Lung (tissue), 11 donors: ENCODE measurements at regions not wholly inside any gene's neighbourhood (a gene's known extent, or its start where the extent isn't known, plus 50 kb on each side); places are given as distances from the start of the nearest gene placed in this dataset.

Experiments
- ATAC-seq: fragments of 200-7000 bp; cut with Tn5 transposase; one replicate; pipeline ENCODE4 v1.9.1; 2020; ENCODE audit warnings: moderate number of reproducible peaks; ENCODE audit not compliant: insufficient read depth, low FRiP score
- DNase-seq, 3 donors: peaks; one replicate each; pipeline ENCODE4 v3.0.0-alpha.2; 2013 to 2017
- H3K27ac ChIP-seq, 2 donors: one replicate each; pipeline ENCODE4 v1.5.1; 2013; ENCODE audit warnings: mild to moderate bottlenecking in 2 of 2, moderate library complexity in 2 of 2, control low read depth in 1 of 2, inconsistent platforms in 1 of 2, low read depth in 1 of 2, low read length in 1 of 2
- H3K27me3 ChIP-seq, 3 donors: one replicate each; pipeline ENCODE4 v1.5.1; 2013; ENCODE audit warnings: low read length in 2 of 3; ENCODE audit not compliant: control insufficient read depth in 3 of 3, insufficient read depth in 3 of 3
- H3K36me3 ChIP-seq, 4 donors: one replicate each; pipeline ENCODE4 v1.5.1; 2013; ENCODE audit warnings: low read length in 4 of 4, mild to moderate bottlenecking in 1 of 4, moderate library complexity in 1 of 4; ENCODE audit not compliant: control insufficient read depth in 4 of 4, insufficient read depth in 4 of 4
- H3K4me1 ChIP-seq, 5 donors: one replicate each; pipeline ENCODE4 v1.5.1; 2013; ENCODE audit warnings: low read length in 5 of 5, mild to moderate bottlenecking in 2 of 5, moderate library complexity in 1 of 5; ENCODE audit not compliant: control insufficient read depth in 5 of 5, insufficient read depth in 5 of 5
- H3K4me3 ChIP-seq: one replicate; pipeline ENCODE4 v1.5.1; 2013; ENCODE audit warnings: mild to moderate bottlenecking, control low read depth, moderate library complexity
- H3K9ac ChIP-seq, 2 donors: one replicate each; pipeline ENCODE4 v1.5.1; 2013; ENCODE audit warnings: low read length in 2 of 2, control low read depth in 1 of 2; ENCODE audit not compliant: insufficient read depth in 1 of 2
- H3K9me3 ChIP-seq, 4 donors: one replicate each; pipeline ENCODE4 v1.5.1; 2013; ENCODE audit warnings: low read length in 3 of 4, mild to moderate bottlenecking in 1 of 4, moderate library complexity in 1 of 4; ENCODE audit not compliant: control insufficient read depth in 4 of 4, insufficient read depth in 3 of 4
- CTCF ChIP-seq: IDR thresholded peaks from 2 replicates; pipeline ENCODE4 v1.5.1; 2012; ENCODE audit warnings: mild to moderate bottlenecking; ENCODE audit errors: control extremely low read depth, extremely low read depth
- WGBS, 2 donors: extraction: QIAGEN DNeasy Blood & Tissue Kit; methylation state at CpG; one replicate each; pipeline ENCODE4 v1.1.7; 2013; 5-methylcytosine and 5-hydroxymethylcytosine counted together
- donor health status: control.
- donor health status: control.
- donor health status: Bipolar disorder and iron deficiency.
- donor health status: healthy.
- donor health status: DM: yes; HTN: yes; CAD: no.

- no peak for TF ChIP-seq CTCF
- WGBS, 2 donors = 41 to 77% methylated on average over 5 of the region's 5 CpGs
- DNase-seq (no peak), ATAC-seq (no peak)
- Histone ChIP-seq H3K9ac (no peak overlapping the region), H3K36me3 (no peaks in the 10 kb centered on the region), H3K4me3 (no peak overlapping the region), H3K4me1 (peaks cover 0 to 20% (median 9%) of the 10 kb centered on the region in 5 donors), H3K9me3 (no peaks in the 10 kb centered on the region), H3K27me3 (no peaks in the 10 kb centered on the region), H3K27ac (no peak overlapping the region)
These were observed 191.2 kb upstream of the KRR1 start for GRCh38 chr12:75702477-75703093.

- H3K4me1 ChIP-seq = peaks cover 0 to 15% (median 8%) of the 10 kb centered on the region in 5 donors
- H3K9me3 ChIP-seq = no peaks in the 10 kb centered on the region
- no peaks in the 10 kb centered on the region for H3K36me3 ChIP-seq
- no peak overlapping the region for H3K27ac ChIP-seq
- no peak overlapping the region for H3K4me3 ChIP-seq
- no peak for TF ChIP-seq CTCF
- H3K27me3 ChIP-seq = no peaks in the 10 kb centered on the region
- ATAC-seq = no peak
- WGBS, 2 donors = 96 to 99% methylated on average over 2 of the region's 2 CpGs
- no peak for DNase-seq
- H3K9ac ChIP-seq = no peak overlapping the region
These were observed 190.4 kb upstream of the KRR1 start for GRCh38 chr12:75701859-75702258.

- Histone ChIP-seq H3K9me3 (no peaks in the 10 kb centered on the region), H3K4me1 (no peaks in the 10 kb centered on the region), H3K27ac (peak overlapping the region in 1 of 2 donors; percentile 33), H3K4me3 (no peak overlapping the region), H3K36me3 (no peaks in the 10 kb centered on the region), H3K27me3 (no peaks in the 10 kb centered on the region), H3K9ac (no peak overlapping the region)
- ATAC-seq = no peak
- WGBS, 2 donors = 70 to 79% methylated on average over 7 of the region's 7 CpGs
- DNase-seq = no peak
- no peak for TF ChIP-seq CTCF
These were observed 188.5 kb upstream of the KRR1 start for GRCh38 chr12:75699728-75700496.
